ENCODE measurements at regions not wholly inside any gene's neighbourhood (a gene's known extent, or its start where the extent isn't known, plus 50 kb on each side); places are given as distances from the start of the nearest gene placed in this dataset.
A peak's percentile ranks its signal among the peaks of the same experiment; 100 is the strongest.
"Not testable (repeated sequence)": the region's sequence is repeated elsewhere in the genome, so short reads cannot be mapped to it uniquely, and the experiment has no call there.

DNA sequence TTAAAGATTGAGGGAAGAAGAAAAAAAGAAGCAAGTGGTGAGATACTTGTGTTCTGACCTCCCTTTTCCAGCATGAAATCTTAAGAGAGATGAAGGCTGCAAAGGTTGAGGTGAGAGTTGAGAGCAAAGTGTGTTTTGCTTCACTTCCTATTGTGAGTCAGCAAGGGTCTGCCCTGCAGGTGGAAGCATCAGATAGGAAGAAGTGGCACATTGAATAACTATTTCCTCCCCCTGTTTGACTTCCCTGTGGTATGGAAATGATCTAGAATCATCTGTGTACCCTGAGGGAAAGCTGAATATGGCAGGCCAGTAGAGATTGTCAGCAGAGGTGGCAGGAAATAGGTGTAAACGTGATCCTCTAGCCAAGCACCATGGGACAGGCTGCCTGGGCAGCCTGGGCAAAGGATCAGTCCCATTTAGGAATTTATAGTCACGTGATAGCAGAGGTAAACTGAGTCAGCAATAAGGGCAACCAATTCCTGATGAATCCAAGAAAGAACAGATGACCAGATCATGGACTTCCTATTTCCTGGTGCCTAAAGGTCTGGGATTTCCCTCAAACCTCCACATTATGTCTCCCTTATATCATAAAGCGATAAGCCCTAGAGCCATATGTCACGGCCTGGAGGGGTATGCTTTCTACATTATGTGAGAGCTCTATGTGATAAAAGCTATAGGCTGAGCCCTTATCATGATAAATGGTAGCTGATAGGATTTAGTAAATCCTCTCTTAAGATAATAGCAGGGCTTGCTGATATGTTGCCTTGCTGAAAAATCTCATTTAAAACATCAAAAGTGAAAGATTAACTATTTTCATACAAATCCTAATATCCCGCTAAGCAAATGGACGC is 287.0 kb downstream of the MDFIC start:
- Histone ChIP-seq H3K27me3 (ENCODE audit: insufficient read depth) (no peaks in the 10 kb centered on the region), H3F3A (replicated peaks; ENCODE audit: low read depth) (no peaks in the 10 kb centered on the region), H3K4me2 (no peak overlapping the region), H3K9me2 (ENCODE audit: insufficient read depth) (peaks cover 5% of the 10 kb centered on the region; the same call in 1 of the 2 replicates), H3K4me3 (no peak overlapping the region), H2AFZ (no peak overlapping the region), H3K36me3 (ENCODE audit: insufficient read depth) (no peaks in the 10 kb centered on the region), H3K27ac (ENCODE audit: low read depth) (no peak overlapping the region), H4K20me1 (replicated peaks; ENCODE audit: insufficient read depth) (no peaks in the 10 kb centered on the region), H3K4me1 (ENCODE audit: insufficient read depth) (no peaks in the 10 kb centered on the region), H3K79me2 (replicated peaks; ENCODE audit: insufficient read depth) (no peaks in the 10 kb centered on the region)
- Mint-ChIP-seq H3K27ac (no peak overlapping the region), H3K4me1 (no peaks in the 10 kb centered on the region), H3K36me3 (ENCODE audit: low read depth) (peaks cover 22% of the 10 kb centered on the region), H3K27me3 (ENCODE audit: insufficient read depth, low read depth, poor library complexity) (peaks cover 3% of the 10 kb centered on the region), H3K4me3 (no peak overlapping the region), H3K9me3 (peaks cover 29% of the 10 kb centered on the region)
- ATAC-seq (no peak), DNase-seq (ENCODE audit: low spot score) (no peak)
- TF ChIP-seq CREB1 (CRISPR knock-in tag; IDR thresholded peaks at IDR 0.05; ENCODE audit: low read depth) (no peak), EZH2phosphoT487 (IDR thresholded peaks at IDR 0.05; ENCODE audit: unreplicated experiment) (no peak), POLR2AphosphoS5 (IDR thresholded peaks at IDR 0.05; ENCODE audit: low read depth) (no peak)
- TF ChIP-seq, protein P1, sequence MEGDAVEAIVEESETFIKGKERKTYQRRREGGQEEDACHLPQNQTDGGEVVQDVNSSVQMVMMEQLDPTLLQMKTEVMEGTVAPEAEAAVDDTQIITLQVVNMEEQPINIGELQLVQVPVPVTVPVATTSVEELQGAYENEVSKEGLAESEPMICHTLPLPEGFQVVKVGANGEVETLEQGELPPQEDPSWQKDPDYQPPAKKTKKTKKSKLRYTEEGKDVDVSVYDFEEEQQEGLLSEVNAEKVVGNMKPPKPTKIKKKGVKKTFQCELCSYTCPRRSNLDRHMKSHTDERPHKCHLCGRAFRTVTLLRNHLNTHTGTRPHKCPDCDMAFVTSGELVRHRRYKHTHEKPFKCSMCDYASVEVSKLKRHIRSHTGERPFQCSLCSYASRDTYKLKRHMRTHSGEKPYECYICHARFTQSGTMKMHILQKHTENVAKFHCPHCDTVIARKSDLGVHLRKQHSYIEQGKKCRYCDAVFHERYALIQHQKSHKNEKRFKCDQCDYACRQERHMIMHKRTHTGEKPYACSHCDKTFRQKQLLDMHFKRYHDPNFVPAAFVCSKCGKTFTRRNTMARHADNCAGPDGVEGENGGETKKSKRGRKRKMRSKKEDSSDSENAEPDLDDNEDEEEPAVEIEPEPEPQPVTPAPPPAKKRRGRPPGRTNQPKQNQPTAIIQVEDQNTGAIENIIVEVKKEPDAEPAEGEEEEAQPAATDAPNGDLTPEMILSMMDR (conservative IDR thresholded peaks at IDR 0.05; ENCODE audit: low read depth in 2 of 2), result 0 out of 4 replicates have a peak, but pooled peaks of 1 of the 2 experiments have one; percentile 6

DNA sequence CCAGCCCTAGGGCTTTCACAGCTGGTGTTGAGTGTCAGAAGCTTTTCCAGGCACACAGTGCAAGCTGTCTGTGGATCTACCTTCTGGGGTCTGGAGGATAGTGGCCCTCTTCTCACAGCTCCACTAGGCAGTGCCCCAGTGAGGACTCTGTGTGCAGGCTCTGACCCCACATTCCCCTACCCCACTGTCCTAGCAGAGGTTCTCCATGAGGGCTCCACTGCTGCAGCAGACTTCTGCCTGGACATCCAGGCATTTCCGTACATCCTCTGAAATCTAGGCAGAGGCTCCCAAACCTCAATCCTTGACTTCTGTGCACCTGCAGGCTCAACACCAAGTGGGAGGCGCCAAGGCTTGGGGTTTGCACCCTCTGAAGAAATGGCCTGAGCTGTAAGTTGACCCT is 284.5 kb downstream of the MDFIC start:
- not testable (repeated sequence) for H3K4me3 Mint-ChIP-seq; H4K20me1 ChIP-seq (replicated peaks; ENCODE audit: insufficient read depth); H3F3A ChIP-seq (replicated peaks; ENCODE audit: low read depth); H2AFZ ChIP-seq; H3K27me3 ChIP-seq (ENCODE audit: insufficient read depth); H3K27ac Mint-ChIP-seq; H3K79me2 ChIP-seq (replicated peaks; ENCODE audit: insufficient read depth); H3K4me3 ChIP-seq; H3K36me3 ChIP-seq (ENCODE audit: insufficient read depth); DNase-seq (ENCODE audit: low spot score); ATAC-seq; H3K9me2 ChIP-seq (ENCODE audit: insufficient read depth); H3K4me1 ChIP-seq (ENCODE audit: insufficient read depth); H3K27me3 Mint-ChIP-seq (ENCODE audit: insufficient read depth, low read depth, poor library complexity); H3K4me2 ChIP-seq; H3K4me1 Mint-ChIP-seq; H3K27ac ChIP-seq (ENCODE audit: low read depth)
- H3K36me3 Mint-ChIP-seq (ENCODE audit: low read depth), result peaks cover 22% of the 10 kb centered on the region
- H3K9me3 Mint-ChIP-seq, result peaks cover 29% of the 10 kb centered on the region

DNA sequence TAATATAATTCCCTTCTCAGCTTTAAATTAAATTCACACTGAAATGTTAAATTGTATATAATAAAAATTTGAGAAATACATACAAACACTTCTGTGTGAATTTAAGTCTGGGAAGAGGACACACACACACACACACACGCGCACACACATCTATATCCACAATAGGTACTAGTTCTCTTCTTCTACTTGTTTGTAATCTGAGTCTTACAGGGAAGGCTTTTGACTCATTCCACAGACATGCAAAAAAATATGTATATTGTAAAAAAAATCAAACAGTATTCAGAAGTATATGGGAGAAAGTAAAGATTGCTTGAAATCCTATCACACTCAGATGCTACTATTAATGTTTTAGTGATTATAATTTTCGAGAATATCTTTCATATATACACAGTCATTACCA is 276.2 kb downstream of the MDFIC start:
- Histone ChIP-seq H3K4me2 (no peak overlapping the region), H3K27me3 (ENCODE audit: insufficient read depth) (no peaks in the 10 kb centered on the region), H3K4me1 (ENCODE audit: insufficient read depth) (no peaks in the 10 kb centered on the region), H3F3A (replicated peaks; ENCODE audit: low read depth) (no peaks in the 10 kb centered on the region), H3K36me3 (ENCODE audit: insufficient read depth) (no peaks in the 10 kb centered on the region), H2AFZ (no peak overlapping the region), H3K4me3 (no peak overlapping the region), H3K27ac (ENCODE audit: low read depth) (no peak overlapping the region), H3K9me2 (ENCODE audit: insufficient read depth) (no peaks in the 10 kb centered on the region), H4K20me1 (replicated peaks; ENCODE audit: insufficient read depth) (no peaks in the 10 kb centered on the region), H3K79me2 (replicated peaks; ENCODE audit: insufficient read depth) (no peaks in the 10 kb centered on the region)
- DNase-seq (ENCODE audit: low spot score), result no peak
- Mint-ChIP-seq H3K9me3 (no peaks in the 10 kb centered on the region; the same call in 1 of the 3 replicates), H3K36me3 (ENCODE audit: low read depth) (no peaks in the 10 kb centered on the region), H3K27ac (no peak overlapping the region), H3K4me3 (no peak overlapping the region), H3K27me3 (ENCODE audit: insufficient read depth, low read depth, poor library complexity) (no peaks in the 10 kb centered on the region), H3K4me1 (no peaks in the 10 kb centered on the region)
- TF ChIP-seq JUNB (IDR thresholded peaks at IDR 0.05; ENCODE audit: unreplicated experiment) (no peak), EZH2 (IDR thresholded peaks at IDR 0.05; ENCODE audit: low read depth, unreplicated experiment) (no peak)
- no peak for ATAC-seq
